SKM-1 (cell line): ENCODE measurements at regions not wholly inside any gene's neighbourhood (a gene's known extent, or its start where the extent isn't known, plus 50 kb on each side); places are given as distances from the start of the nearest gene placed in this dataset.
"Not testable (repeated sequence)": the region's sequence is repeated elsewhere in the genome, so short reads cannot be mapped to it uniquely, and the experiment has no call there.

Experiments
- DNase-seq: peaks from one replicate; lab custom pipeline; 2025; ENCODE audit not compliant: unreplicated experiment; lab: John Stamatoyannopoulos, UW

- no peak for DNase-seq
These were observed 51.9 kb upstream of the TCERG1L start for GRCh38 chr10:131363416-131363815.

DNA sequence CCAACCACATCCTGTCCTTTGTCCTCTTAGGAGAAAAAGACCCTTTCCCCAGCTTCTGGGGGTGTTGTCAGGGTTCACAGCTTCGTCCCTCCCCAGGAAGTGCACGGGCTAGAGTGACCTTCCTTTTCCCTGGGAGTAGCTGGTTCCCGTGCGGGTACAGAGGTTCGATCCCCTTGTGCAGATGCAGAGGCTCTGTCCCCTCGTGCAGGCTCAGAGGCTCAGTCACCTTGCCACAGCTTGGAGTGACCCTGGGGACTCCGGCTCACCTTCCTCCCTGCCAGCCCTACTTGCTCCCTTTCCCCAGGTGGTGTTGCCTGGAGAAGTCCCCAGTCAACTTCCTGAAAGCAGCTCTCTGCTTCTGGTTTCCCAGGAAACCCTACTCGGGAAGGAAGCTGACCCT, 60.0 kb upstream of the TCERG1L start:
- DNase-seq, result no peak

- no peak for DNase-seq
These were observed 70.1 kb upstream of the TCERG1L start for GRCh38 chr10:131381576-131381975.

DNA sequence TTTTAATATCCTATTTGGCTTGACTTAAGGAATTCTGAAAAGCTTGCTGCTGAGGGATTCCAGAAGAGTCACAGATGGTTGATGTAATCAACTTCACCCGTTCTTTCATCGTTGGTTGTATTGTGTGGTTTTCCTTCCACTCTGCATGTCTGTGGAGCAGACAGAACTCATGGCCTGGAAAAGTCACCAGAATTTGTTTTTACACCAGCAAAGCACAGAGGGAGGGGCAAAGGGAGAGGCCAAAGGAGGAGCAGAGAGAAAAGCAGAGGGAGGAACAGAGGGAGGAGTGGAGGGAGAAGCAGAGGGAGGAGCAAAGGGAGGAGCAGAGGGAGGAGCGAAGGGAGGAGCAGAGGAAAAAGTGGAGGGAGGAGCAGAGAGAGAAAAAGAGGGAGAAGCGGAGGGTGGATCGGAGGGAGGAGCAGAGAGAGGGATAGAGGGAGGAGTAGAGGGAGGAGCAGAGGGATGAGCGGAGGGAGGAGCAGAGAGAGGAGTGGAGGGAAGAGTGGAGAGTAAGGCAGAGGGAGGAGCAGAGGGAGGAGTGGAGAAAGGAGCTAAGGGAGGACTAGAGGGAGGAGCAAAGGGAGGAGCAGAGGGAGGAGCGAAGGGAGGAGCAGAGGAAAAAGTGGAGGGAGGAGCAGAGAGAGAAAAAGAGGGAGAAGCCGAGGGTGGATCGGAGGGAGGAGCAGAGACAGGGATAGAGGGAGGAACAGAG, 73.8 kb upstream of the TCERG1L start:
- not testable (repeated sequence) for DNase-seq

DNA sequence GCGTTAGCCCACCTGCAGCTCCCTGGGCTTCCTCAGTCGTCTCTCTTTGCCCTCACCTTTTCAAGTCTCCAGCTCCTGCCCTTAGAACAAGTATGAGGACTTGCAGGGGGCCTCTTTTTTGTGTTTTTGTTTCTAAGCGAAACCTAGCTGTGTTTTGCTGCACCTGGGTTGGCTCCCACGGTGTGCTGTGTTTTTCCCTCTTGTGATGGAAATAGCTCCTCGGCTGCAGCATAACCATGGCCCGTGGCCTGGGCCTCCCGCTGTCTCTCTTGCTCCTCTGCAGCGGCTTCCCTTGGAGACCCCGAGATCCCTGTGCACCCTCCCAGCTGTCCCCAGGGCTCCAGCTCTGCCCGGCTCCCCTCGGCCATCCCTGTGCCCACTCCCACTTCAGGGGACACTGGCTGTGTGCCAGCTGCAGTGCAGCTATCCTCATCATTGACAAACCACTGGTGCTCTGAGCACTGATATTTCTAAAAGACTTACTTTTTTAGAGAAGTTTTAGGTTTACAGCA, 75.6 kb upstream of the TCERG1L start:
- DNase-seq, result no peak

DNA sequence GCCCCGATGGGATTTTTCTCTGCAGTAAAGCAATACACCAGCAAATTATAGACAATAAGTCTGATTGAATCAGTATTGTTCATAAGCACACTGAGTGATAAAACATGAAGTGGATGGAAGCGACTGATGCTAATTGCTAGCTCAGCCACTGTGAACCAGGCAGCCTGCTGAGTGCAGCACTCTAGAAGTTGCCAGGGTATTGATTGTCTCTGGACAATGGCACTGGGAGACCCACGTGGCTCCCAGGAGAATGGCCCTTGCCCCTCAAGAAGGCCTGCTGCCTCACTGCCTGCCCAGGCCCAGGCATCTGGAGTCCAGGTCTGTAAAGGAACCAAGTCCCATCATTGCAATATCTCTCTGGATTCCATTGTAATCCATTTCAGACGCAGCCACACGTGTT, 80.4 kb upstream of the TCERG1L start:
- no peak for DNase-seq

DNA sequence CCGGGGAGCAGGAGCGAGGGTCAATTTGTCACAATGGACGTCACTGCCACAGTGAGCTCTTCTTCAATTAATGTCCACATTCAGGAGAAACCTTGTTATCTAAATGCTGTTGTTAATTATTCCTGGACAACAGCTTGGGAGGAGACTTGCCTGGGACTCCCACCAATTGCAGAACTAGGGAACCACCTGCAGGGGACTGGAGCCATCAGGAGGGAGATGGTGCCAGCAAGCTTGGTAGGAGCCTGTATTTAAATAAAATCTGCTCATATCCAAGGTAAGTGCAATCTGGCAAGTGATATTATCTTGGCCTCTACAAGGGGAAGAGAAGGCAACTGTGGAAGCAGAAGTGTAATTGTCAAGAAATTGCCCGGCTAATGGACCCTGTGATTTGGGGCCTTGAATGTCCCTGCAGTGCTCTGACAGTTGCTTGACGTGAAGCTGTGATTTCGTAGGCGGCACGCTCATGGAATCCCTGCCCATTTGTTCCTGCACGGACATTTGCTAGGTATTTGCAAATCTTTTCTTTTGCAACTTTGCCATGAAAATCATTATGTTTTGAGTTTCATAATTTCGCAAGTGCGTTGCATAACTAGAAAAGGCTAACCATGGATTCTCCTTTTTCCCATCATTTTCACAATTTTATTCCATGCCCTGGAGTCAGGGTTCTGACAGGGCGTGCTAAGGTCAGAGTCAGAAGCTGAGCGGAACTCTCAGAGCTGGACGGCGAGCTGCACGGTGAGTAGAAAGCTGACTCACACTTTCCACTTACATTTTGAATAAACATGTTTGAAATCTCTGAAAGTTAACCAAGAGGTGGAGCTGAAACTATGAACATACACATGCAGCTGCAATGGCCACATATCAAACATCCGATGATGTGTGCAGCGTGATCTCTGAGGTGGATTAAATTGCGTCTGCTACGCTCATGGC, 84.9 kb upstream of the TCERG1L start:
- DNase-seq, result no peak

DNA sequence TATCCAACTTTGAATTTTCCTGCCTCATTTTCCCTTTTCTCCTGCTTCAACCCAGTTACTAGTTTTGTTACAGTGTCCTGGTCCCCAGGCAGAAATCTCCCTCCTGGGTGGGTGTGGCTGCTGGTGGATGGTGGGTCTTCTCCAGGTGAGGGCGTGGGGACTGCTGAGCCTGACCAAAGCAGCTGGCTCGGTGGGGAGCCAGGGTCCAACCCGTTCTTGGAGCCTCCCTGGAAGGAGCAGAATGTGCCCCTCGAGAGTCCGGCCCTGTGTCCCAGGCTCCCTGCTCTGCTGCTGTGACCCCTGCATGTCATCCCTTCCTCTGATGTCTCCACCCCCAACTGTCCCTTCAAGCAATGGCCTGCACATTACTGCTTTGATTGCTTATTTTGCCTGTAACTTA, 86.6 kb upstream of the TCERG1L start:
- no peak for DNase-seq

DNA sequence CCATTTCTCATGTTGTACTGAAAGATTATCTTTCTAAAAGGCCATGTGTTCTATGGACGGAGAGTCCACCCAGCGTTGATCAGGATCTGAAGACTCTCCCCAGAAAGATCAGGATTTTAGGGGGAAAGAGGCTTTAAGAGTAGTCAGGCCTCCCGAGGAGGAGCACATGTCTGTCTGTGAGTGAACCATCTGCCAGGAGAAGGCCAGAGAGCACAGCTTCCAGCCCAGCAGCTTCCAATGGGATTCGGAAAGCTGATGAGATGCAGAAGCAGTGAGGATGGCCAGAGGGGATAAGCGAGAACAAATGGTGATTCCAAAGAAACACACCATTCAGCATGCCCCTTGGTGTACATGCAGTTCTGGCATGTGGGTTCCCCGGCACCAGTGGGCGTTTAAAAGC, 88.5 kb upstream of the TCERG1L start:
- no peak for DNase-seq

DNA sequence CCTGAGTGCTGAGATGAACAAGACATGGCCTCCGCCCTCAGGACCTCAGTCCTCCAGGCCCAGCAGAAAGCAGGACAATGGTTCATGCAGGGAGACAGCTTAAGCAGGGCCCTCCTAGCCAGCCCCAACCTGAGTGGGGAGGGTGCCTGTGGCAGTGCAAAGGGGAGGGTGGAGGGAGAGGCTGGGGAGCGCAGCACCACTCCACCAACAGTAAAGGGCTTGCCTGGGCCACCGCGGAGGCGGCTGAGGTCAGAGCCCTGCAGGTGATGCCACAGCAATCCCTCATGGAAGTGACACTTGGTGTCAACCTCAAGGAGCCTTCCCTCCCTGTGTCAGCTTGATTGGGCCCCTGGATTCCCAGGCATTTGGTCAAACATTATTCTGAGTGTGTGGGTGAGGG, 89.0 kb upstream of the TCERG1L start:
- DNase-seq, result no peak

DNA sequence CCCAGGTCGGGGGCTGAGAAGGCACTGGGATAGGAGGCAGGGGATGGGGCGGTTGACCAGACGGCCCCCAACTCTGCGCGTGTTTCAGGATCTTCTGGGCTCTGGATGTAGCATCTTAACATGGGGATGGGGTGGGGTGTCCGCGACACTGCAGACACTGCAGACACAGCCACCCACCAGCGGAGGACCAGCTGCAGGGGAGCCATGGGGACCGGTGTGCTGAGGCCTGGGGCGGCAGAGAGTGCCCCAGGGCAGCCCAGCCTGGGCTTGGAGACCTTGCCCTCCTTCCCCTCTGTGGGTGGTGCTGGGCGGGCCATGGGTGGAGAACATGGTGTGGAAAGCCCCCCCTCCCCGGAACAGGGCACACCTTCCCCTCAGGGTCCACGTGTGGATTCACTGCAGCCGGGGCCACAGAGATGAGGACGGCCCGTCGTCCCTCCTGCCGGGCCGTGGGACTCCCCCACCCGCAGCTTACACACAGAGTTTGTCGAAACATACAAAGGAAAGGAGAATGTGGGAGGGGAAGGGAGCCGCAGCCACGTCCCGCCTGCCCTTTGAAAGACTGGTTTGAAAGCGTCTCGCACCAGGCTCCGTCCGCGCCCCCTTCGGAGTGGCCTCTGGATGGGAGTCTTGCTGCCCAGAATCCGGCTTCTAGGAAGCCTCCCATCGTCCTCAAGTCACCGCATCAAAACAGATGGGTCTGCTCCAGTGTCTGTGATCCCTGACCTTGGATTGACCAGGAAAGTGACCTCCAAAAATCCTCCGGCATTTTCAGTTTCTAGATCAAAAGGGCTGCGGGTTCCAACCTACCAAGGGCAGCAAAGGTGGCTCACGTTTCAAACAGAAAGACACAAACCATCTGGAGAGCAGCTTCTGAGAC, 91.5 kb upstream of the TCERG1L start:
- no peak for DNase-seq

- DNase-seq, result no peak
These were observed 92.4 kb upstream of the TCERG1L start for GRCh38 chr10:131403936-131404335.

DNA sequence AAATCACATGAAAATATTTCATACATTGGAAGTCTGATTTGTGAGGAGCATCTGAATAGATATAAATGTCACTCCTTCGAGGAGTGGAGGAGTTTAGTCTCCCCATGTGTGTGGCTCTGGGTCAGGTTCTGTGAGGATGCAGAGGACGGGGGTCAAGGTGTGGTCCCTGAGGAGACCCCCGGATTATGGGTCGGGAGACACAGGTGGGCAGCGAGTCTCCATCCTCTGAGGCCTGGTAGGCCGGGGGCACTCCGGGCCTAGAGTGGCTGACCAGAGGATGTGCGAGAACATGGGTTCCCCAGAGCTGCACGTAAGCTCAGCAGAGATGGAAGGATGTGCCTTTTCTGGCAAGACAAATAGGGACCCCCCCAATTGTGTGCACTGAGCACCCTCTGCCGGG, 93.4 kb upstream of the TCERG1L start:
- DNase-seq, result no peak

DNA sequence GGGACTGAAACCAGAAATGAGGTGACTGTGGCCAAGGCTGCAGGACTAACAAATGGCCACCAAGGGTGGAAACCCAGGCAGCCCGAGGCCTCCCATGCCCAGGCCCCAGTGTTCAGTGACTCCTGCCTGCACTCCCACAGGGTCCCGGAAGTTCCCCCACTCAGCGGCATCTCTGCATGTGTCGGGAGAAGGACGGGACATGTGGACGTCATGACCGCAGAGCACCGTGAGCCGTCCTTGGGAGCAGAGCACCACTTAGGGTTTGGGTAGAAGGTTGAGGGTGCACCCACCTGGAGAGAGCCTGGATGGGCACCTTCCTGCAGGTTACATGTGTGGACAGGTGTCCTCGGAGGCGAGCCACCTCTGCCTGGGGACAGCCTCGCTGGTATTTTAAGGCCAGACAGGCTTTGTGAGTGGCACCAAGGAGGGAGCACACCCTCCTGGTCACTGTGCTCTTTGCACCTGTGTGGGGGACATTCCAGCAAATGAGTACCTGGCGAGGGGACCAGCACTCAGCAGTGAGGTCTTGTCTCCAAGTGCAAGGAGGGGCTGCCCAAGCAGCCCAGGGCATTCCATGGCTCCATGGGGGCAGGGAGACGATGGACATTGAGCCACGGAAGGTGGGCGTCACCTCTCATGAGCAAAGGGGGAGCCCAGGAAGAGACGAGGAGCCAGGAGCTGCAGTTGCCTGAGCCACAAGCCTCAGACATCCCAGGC, 95.3 kb upstream of the TCERG1L start:
- no peak for DNase-seq

- DNase-seq, result no peak
These were observed 107.2 kb upstream of the TCERG1L start for GRCh38 chr10:131418681-131419080.

DNA sequence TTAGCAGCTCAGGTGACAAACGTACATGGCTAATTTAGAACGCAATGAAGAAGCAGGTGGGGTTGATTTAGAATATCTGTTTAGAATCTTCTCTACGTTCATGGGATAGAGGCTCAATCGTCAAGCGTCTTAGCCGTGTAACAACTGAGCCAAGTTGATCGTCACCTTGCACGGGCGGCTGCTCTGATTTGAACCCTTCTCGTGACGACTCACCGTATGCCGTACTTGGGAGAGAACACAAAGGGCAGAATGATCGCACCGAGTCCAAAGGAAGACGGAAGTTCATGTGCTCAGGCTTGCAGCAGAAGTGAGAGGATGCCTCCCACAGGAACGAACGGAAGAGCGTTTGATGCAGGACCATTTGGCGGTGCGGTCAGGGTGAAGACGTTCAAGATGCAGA, 108.3 kb upstream of the TCERG1L start:
- DNase-seq, result no peak

DNA sequence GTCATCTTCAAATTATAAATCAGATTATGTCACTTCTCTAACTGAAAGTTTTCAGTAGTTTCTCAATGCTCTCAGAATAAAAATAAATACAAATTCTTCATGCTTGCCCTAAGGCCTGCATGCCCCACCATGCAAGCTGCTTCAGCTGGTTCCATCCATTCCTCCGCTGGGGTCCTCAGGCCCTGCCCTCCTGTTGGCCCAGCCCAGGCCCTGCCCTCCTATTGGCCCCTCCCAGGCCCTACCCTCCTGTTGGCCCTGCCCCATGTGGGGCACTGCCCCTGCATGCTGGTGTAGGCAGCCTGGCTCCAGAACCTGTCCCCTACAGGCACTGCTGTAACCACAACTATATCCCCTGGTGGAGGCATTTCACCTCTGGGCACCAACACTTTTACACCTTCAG, 109.3 kb upstream of the TCERG1L start:
- DNase-seq, result no peak

GRCh38 chr10:131421381-131421780, 109.9 kb upstream of the TCERG1L start:
- no peak for DNase-seq

DNA sequence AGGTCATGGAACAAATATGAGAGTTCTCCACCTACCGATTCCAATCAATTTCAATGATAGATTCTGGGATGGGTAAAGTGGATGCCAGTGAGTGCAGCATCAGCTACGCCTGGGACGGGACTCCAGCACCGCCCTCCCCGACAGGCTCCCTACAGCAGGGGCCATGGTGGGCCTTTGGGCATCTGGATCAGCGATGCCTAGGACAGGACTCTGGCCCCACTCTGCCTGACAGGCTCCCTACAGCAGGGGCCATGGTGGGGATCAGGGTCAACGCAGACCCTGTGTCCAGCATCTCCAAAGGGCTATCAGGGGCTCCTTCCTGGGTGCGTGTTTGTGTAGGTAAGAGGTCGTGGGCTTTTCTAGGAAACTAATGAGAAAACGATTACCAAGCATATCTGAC, 111.2 kb upstream of the TCERG1L start:
- DNase-seq, result no peak

DNA sequence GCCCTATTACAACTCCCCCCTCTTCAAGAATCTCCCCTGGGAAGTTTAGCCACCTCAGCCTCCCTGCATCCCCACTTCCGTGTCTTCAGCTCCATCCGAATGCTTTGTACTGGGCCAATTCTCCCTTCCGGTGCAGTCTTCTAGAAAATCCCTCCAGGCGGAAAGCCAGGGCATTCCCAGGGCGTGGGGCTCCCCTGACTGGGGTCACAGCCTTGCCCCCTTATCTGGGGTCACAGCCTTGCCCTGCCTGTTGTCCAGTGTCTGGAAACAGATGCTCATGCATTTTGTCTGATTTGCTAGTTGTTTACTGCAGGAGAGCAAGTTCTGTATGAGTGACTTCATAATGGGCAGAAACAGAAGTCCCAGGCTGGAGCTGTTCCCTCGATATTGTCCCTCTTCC, 112.5 kb upstream of the TCERG1L start:
- no peak for DNase-seq
